ENCODE measurements at regions not wholly inside any gene's neighbourhood (a gene's known extent, or its start where the extent isn't known, plus 50 kb on each side); places are given as distances from the start of the nearest gene placed in this dataset.

- no peak for DNase-seq (ENCODE audit: low read depth)
These were observed 274.4 kb upstream of the PCSK5 start for GRCh38 chr9:75616052-75616451.

- no peak for DNase-seq (ENCODE audit: low read depth)
These were observed 273.5 kb upstream of the PCSK5 start for GRCh38 chr9:75616841-75617566.

- DNase-seq (ENCODE audit: low read depth) = no peak
These were observed 267.0 kb upstream of the PCSK5 start for GRCh38 chr9:75623462-75623861.

DNA sequence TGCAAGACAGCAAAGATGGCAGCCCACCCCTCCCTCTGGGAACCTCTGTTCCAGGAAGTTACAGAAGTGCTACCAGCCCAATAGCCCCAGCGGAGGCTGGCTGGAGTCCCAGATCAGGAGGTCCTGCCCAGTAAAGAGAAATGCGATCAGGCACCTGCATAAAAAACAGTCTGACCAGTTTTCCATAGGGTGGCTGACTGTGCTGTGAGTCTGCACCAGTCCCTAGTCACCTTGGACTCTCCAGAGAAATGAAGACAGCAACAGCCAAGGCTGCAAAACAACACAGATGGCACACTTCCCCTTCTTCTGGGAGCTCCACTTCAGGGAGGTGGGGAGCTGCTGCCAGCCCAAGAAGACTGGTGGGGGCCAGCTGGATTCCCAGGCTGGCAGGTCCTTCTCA, 265.5 kb upstream of the PCSK5 start:
- DNase-seq (ENCODE audit: low read depth) = no peak

GRCh38 chr9:75626860-75627259, 263.6 kb upstream of the PCSK5 start:
- no peak for DNase-seq (ENCODE audit: low read depth)

DNA sequence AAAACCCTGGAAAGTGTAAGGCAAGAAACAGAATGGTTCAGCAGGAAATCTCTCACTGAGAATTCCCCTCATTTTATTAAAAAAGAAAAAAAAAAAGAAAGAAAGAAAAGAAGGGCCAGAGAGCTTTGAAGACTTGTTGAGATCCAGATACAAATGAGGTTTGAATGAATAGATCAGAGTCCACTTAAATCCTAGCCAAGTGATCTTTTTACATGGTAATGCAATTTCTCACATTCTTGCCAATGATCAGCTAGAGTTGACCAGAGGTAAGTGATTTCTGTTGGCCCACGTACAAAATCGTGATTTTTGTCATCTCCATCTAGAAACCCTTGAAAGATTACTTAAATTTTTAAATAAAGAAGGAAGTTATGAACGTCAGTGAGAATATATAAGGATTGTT, 261.5 kb upstream of the PCSK5 start:
- no peak for DNase-seq (ENCODE audit: low read depth)

DNA sequence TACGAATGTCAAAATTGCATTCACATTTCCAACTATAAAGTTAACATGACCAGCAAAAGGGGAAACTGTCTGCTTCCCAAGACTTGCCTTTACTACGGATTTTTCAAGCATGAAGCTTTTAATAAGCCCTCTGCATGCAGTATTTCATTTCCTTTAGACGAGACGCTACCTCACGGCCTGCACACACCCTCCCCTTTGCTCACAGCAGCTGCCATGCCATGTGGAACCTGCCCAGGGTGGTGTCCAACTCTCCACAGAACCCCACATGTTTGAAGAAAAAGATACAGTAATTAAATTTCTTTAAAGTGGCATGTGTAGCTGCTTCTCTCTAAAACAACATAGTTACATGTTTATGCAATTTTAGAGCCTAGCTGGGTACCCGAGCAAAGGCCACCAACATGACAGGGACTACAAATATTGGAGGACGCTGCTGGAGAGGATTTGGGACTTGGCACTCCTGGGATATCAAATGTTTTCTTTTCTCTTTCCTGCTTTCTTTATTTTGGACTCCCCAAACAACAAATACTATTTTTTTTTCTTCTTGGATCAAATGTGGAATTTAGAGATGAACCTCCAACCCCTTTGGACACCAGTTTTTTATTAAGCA, 256.9 kb upstream of the PCSK5 start:
- DNase-seq (ENCODE audit: low read depth) = no peak

GRCh38 chr9:75636427-75637045, 253.9 kb upstream of the PCSK5 start:
- DNase-seq (ENCODE audit: low read depth) = no peak

GRCh38 chr9:75639971-75640610, 250.4 kb upstream of the PCSK5 start:
- DNase-seq (ENCODE audit: low read depth) = no peak

GRCh38 chr9:75642522-75642921, 248.0 kb upstream of the PCSK5 start:
- DNase-seq (ENCODE audit: low read depth) = no peak

GRCh38 chr9:75644649-75645048, 245.8 kb upstream of the PCSK5 start:
- DNase-seq (ENCODE audit: low read depth) = no peak

DNA sequence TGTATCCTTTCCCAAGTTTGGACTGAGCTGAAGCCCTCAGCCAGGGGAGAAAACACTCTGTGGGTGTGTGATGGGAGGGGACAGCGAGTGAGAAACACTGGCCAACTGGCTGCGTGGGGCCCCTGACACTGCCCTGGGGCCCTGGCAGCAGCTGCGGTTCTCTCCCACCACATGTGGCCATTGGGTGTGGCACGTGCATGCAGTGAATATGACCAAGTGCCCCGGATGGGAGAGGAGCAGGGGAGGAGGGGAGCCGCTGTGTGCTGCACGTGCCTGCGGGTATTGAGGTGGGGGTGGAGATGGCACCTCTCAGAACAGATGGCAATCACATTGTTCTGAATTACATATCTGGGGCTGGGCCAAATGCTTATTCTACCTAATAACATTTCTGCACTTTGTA, 242.4 kb upstream of the PCSK5 start:
- no peak for DNase-seq (ENCODE audit: low read depth)

GRCh38 chr9:75649060-75649459, 241.4 kb upstream of the PCSK5 start:
- no peak for DNase-seq (ENCODE audit: low read depth)

GRCh38 chr9:75651709-75652108, 238.8 kb upstream of the PCSK5 start:
- DNase-seq (ENCODE audit: low read depth) = no peak

DNA sequence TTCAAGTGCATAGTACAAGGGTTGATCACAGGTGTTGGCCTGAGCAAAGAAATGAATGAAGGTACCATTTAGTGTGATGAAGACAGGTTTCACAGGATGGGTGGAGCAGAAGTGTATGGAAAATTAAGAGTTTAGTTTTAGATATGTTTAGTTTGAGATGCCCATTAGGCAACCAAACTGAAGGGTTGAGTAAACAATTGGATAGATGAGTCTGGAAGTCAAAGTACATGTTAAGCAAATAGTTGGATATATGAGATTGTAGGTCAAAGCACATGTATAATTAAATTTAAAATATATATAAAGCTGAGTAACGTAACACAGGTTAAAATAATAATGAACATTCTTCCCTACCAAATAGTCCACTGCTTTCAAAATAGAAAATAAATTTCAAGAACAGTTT, 237.1 kb upstream of the PCSK5 start:
- no peak for DNase-seq (ENCODE audit: low read depth)

GRCh38 chr9:75653750-75654149, 236.7 kb upstream of the PCSK5 start:
- no peak for DNase-seq (ENCODE audit: low read depth)

GRCh38 chr9:75657015-75657414, 233.5 kb upstream of the PCSK5 start:
- DNase-seq (ENCODE audit: low read depth) = no peak

- DNase-seq (ENCODE audit: low read depth) = no peak
These were observed 232.1 kb upstream of the PCSK5 start for GRCh38 chr9:75658301-75658905.

- DNase-seq (ENCODE audit: low read depth) = no peak
These were observed 225.9 kb upstream of the PCSK5 start for GRCh38 chr9:75664597-75664996.

GRCh38 chr9:75666856-75667554, 223.5 kb upstream of the PCSK5 start:
- no peak for DNase-seq (ENCODE audit: low read depth)

- DNase-seq (ENCODE audit: low read depth) = no peak
These were observed 220.8 kb upstream of the PCSK5 start for GRCh38 chr9:75669721-75670120.

GRCh38 chr9:75671354-75671753, 219.1 kb upstream of the PCSK5 start:
- no peak for DNase-seq (ENCODE audit: low read depth)

All from stimulated activated CD4-positive, alpha-beta T cell treated with anti-CD3 and anti-CD28 coated beads, Interleukin-2, amount 100 ng/mL, for 4 hours (primary cell).